Left forelimb (tissue), 1 donor: ENCODE measurements at regions not wholly inside any gene's neighbourhood (a gene's known extent, or its start where the extent isn't known, plus 50 kb on each side); places are given as distances from the start of the nearest gene placed in this dataset.

Source experiments
- DNase-seq: peaks from one replicate; pipeline ENCODE4 v3.0.0-alpha.2; 2018; ENCODE audit warnings: low spot score

GRCh38 chrX:734362-734761, 103.8 kb downstream of the SHOX start:
- peak; percentile 48 for DNase-seq

DNA sequence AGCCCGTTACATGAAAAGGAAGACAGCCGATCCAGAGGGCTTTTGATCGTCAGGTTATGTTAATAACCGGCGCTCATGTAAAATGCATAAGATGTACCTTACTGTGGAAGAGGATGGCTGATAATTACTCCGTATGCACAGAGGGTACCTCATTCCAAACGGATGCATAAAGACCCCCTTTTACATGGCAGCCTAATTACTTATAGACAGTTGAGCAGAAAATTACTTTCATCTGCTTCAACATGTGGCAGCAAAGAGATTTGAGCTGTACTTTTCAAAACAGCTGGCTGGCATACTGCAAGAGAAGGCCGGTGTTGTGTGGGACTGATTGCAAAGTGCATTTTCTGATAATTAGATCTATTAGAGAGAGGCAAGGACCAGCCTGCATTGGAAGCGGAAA, 103.4 kb downstream of the SHOX start:
- no peak for DNase-seq

- DNase-seq, result peak; percentile 50
These were observed 99.2 kb downstream of the SHOX start for GRCh38 chrX:729583-730409.

GRCh38 chrX:729101-729500, 98.5 kb downstream of the SHOX start:
- peak; percentile 25 for DNase-seq

- peak; percentile 57 for DNase-seq
These were observed 98.0 kb downstream of the SHOX start for GRCh38 chrX:728639-729038.

- DNase-seq, result peak; percentile 57
These were observed 97.4 kb downstream of the SHOX start for GRCh38 chrX:727738-728621.

GRCh38 chrX:725971-726370, 95.4 kb downstream of the SHOX start:
- DNase-seq, result peak; percentile 11

DNA sequence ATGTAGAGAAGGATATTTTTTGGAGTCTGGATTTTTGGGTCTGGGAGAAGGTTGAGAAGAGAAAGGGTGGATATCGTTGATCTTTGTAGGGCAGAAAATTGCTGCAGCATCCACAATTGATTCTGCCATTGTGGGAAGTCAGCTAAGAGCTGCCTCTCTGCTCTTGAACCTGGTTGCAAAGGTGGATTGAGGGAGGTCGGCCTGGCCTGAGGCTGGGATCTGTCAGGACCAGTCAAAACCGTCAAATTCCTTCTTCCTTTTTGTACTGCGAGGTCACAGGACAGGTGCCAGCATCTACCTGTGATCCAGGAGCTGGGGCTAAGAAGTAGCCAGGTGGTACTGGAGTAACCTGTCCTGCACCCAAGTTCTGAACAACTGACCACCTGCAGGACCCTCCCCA, 93.7 kb downstream of the SHOX start:
- DNase-seq, result no peak

DNA sequence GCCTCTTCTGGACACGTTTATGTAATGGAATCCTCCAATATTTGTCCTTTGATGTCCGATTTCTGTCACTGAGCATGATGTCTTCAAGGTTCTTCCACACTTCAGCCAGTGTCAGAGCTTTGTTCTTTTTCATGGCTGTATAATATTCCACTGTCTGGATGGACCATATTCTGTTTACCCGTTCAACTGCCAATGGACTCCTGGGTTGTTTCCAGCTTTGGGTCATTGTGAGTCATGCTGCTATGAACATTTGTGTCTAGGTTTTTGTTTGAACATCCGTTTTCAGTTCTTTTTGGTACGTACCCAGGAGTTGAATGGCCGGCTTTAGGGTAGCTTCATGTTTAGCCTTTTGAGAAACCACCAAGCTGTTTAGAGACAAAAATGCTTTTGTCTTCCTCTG, 93.2 kb downstream of the SHOX start:
- DNase-seq, result no peak

DNA sequence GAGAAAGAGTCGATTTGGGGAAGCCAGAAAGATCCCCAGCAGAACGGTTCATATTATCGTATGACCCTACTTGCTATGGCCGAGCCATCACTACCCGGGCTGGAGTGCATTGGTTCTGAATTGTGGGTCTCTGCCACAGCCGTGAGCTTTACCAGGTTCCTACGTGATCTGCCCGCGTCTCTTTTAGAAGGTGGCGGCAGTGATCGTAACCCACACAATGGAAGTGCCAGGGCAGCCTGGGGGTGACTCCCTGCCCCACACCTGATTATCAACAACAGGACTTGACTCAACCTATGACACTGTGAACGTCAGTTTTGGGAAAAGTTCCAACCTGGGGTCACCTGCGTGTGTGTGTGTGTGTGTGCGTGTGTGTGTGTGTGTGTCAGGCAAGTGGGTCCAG, 90.8 kb downstream of the SHOX start:
- DNase-seq, result peak; percentile 36

DNA sequence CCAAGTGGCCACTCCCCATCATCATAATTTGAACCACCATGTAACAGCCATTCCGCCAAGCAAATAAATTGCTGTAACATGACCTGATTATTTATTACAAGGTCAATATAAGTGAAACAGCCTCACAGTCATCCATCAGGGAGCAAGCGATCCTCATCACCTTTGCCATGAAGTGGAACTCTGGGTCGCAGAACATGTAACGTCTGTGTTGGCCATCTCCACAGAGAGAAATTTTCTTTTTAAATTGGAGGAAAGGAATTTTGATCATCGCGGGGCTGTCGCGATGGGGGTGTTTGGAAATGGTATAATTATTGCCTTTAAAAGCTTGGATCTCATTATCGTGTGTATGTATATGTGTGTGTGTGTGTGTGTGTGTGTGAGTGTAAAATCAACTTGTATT, 90.2 kb downstream of the SHOX start:
- DNase-seq, result no peak

- no peak for DNase-seq
These were observed 89.7 kb downstream of the SHOX start for GRCh38 chrX:720250-720649.

- no peak for DNase-seq
These were observed 85.5 kb downstream of the SHOX start for GRCh38 chrX:716136-716535.

GRCh38 chrX:714131-714530, 83.5 kb downstream of the SHOX start:
- peak; percentile 14 for DNase-seq
